Stimulated activated CD8-positive, alpha-beta memory T cell treated with anti-CD3 and anti-CD28 coated beads, Interleukin-4, amount 100 ng/mL, for 24 hours (primary cell): ENCODE measurements at regions not wholly inside any gene's neighbourhood (a gene's known extent, or its start where the extent isn't known, plus 50 kb on each side); places are given as distances from the start of the nearest gene placed in this dataset.
A peak's percentile ranks its signal among the peaks of the same experiment; 100 is the strongest.

Source experiments
- DNase-seq: peaks from one replicate; pipeline ENCODE4 v3.0.0-alpha.2; 2020; ENCODE audit warnings: low read depth

GRCh38 chr6:114785235-114786127, 442.7 kb upstream of the HS3ST5 start:
- no peak for DNase-seq

- DNase-seq = no peak
Measured at GRCh38 chr6:114783783-114784182, 441.0 kb upstream of the HS3ST5 start.

DNA sequence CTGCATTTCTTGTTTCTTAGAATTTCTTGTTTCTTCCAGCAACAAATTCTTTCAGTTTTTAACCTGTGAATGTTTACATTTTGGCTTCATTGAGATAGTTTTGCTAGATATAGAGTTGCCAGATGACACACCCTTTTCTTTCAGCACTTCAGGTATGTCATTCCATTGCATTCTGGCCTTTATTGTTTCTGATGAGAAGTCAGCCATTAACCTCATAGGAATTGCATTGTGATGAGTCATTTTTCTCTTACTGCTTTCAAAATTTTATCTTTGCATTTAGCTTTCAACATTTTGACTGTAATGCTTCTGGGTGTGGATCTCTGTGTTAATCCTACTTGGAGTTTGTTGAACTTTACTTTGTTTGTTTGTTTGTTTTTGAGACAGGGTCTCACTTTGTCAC, 440.3 kb upstream of the HS3ST5 start:
- DNase-seq = no peak

DNA sequence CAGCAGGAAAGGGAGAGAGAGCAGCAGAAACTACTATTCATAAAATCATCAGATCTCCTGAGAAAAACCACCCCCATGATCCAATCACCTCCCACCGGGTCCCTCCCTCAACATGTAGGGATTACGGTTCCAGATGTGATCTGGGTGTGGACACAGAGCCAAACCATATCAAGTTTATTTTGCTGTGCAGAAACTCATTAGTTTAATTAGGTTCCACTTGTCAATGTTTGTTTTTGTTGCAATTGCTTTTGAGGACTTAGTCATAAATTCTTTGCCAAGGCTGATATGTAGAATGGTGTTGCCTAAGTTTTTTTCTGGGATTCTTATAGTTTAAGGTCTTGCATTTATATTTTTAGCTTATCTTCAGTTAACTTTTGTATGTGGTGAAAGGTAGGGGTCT, 422.0 kb upstream of the HS3ST5 start:
- DNase-seq = no peak

DNA sequence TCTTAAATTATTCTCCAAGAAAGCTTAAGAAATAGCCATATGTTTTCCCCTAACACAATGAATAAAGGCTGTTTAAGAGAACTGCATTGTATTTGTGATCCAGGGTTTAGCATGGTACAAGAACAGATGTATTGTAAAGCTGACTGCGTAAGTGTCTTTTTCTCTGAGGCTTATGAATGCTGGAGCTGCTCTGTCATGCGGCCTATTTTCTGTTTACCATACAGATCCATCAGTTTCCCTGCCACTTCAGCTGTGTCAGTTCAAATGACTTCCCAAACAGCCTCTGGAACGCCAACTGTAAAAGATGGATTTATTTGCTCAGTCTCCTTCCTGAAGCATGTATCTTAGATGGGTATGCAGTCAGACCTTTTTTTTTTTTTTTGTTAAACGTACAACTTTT, 419.3 kb upstream of the HS3ST5 start:
- DNase-seq = no peak

DNA sequence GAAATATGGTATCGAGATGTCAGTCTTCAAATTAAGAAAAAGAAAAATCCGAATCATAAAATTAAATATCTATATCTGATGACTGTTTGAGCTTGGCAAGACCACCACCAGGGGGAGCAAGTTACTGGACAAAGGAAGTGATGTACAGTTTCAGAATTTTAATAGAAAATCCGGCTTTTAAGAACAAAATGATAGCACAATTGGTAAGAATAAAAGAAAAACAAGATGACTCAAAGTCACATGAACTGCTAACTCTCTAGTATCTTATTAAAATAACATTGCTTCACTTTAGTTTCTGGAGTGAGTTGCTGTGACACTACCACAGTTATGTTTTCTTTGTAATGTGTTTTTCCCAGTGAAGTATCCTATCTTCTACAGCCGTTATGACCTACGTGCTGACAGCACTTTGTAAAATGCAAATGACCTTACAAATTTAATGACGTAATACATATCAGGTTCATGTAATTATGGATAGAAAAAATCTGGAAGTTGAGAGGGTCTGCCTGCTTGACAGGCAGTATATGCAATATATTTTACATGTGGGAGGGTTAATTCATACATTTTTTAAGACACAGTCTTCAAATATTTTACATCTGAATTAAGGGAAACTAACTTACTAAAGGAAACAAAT, 405.3 kb upstream of the HS3ST5 start:
- peak; percentile 1 for DNase-seq

GRCh38 chr6:114740547-114740946, 397.7 kb upstream of the HS3ST5 start:
- no peak for DNase-seq

GRCh38 chr6:114739656-114740055, 396.8 kb upstream of the HS3ST5 start:
- no peak for DNase-seq

GRCh38 chr6:114735025-114735735, 392.4 kb upstream of the HS3ST5 start:
- DNase-seq = no peak

GRCh38 chr6:114733596-114733995, 390.8 kb upstream of the HS3ST5 start:
- DNase-seq = no peak

DNA sequence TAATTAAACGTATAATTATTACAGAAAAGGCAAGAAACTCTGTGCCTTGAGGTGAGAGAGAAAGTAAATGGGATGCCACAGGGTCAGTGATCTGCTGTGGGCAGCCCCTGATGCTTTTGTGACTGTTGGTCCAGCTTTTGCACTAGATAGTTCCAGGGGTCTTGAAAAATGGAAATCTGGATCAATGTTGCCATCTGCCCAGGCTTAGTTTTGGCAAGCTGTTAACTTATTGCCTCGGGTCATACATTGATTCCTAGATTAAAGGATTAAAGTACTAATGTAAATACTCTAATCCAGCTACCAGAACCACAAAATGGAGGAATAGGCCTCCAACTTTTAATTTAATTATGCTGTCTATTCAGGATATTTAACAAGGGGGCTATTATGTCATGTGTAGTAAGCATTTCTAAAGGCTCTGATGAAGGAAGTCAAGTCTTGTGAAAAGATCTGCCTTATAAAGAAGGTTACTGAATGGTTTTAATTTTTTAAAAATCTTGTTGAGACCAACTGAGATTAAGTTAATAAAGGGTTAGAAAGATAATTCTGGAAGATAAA, 376.0 kb upstream of the HS3ST5 start:
- no peak for DNase-seq

DNA sequence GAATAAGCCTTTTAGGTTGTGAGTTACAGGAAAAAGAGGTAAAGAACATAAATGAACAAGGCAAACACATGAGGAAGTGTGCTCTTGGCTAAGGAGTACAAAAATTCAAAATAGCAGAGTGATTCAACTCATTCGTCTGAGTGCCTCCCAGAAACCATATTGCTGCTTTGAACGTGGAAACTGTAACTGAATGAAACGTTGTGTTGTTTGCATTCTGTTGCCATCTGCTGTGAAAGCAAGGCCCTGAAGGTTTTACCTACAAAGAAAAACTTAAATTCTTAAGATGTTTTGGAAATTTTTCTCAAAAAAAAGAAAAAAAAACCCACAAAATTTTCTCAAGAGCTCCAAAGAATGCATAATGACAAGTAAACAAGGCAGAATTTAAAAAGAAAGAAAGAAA, 375.4 kb upstream of the HS3ST5 start:
- DNase-seq = no peak

- no peak for DNase-seq
Measured at GRCh38 chr6:114714836-114715507, 372.1 kb upstream of the HS3ST5 start.

DNA sequence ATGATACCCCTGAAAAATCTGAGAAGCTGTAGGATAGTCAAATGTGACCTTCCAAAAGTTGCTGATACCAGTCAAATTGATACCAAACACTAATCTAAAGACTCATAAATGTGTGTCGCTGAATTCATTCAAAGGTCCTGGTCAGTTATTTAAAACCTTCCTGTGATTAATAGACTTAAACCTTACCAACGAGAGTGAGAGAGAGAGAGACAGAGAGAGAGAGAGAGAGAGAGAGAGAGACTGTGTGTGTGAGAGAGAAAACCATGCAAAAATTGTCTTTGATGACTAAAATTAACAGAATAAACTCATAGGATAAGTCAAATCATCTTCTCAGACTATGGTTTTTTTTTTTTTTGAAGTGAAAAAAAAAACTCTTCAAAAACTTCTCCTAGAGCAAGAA, 370.9 kb upstream of the HS3ST5 start:
- no peak for DNase-seq

DNA sequence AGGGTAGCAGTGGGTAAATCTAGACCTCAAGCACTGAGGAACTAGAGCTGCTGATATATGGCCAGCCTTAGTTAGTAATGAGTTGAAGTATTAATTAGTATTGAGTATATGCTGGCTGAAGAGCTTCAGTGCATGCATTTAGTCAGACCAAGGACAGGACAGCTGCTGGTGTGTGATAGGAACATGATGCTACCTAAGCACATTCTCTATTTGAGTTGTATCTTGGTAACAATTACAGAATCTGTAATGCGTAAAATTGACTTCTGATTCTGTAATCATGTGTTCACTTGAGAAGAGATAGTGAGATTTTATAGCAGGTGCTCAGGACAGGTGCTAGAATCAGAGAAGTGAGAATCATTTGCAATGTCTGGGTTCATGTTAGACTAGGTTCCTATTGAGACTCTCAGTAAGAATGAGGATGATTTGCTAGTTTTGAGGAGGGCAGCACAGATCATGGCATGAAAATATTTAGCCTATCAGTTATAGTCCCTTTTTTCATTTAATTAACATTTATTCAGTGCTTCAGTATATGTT, 369.4 kb upstream of the HS3ST5 start:
- no peak for DNase-seq

- DNase-seq = no peak
Measured at GRCh38 chr6:114707081-114707620, 364.3 kb upstream of the HS3ST5 start.

DNA sequence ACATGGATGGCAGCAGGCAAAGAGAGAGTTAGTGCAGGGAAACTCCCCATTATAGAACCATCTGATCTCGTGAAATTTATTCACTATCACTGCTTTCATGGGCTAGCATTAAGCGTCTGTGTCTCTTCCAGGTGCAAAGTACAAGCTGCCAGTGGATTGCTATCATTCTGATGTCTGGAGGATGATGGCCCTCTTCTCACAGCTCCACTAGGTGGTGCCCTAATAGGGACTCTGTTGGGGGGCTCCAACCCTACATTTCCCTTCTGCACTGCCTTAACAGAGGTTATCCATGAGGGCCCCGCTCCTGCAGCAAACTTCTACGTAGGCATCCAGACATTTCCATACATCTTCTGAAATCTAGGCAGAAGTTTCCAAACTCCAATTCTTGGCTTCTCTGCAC, 347.8 kb upstream of the HS3ST5 start:
- no peak for DNase-seq

DNA sequence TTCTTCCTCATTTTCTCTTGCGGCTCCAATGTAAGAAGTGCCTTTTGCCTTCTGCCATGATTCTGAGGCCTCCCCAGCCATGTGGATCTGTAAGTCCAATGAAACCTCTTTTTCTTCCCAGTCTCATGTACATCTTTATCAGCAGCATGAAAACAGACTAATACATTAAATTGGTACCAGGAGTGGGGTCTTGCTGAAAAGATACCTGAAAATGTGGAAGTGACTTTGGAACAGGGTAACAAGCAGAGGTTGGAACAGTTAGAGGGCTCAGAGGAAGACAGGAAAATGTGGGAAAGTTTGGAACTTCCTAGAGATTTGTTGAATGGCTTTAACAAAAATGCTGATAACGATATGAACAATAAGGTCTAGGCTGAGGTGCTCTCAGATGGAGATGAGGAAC, 316.7 kb upstream of the HS3ST5 start:
- no peak for DNase-seq

- DNase-seq = no peak
Measured at GRCh38 chr6:114651611-114652010, 308.8 kb upstream of the HS3ST5 start.

DNA sequence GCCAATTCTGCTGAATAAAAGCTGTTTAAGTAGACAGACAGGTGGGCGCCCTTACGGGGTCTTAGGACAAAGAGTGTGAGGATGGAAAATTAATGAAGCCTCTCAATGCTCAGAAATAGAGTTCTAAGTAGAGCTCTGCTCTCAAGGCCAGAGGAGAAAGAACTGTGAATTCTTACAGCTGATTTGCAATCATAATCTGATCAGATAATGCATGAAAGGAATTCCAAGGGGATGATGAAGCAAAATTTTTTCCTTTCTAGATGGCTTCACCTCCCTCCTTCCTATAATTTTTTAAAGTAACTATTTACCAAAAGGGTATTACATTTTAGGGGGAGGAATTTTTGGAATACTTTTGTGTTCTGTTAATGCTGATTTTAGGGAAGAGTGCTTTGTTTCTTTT, 308.1 kb upstream of the HS3ST5 start:
- DNase-seq = no peak

DNA sequence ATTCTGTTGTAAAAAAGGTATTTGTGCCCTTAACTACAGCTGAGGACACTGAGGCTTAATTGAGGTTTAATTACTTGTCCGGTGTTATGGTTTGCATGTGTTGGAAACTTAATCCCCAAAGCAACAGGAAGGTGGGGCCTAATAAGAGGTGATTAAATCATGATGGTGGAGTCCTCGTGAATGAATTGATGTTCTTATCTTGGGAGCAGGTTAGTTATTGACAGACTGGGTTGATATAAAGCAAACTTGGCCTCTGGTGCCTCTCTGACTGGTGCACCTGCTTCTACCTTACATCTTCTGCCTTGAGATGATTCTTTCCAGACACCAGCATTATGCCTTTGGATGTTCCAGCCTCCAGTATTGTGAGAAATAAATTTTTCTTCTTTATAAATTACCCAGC, 306.5 kb upstream of the HS3ST5 start:
- DNase-seq = no peak

DNA sequence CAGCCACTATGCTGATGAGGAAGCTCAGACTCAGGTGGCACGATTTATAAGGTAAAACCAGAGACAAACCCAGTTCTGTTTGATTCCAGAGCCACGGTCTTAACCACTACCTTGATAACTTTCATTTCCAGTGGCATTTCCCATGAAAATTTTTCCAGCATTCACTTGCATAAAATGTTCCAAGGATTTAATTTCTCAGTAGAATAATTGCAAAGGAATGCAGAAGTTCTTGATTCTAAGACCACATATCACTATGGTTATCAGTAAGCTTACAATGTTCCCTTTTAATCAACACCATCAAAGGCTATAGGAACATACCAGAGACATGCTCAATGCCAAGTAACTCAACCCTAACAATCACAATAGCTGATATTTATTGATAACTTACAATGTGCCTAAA, 306.0 kb upstream of the HS3ST5 start:
- DNase-seq = no peak
